Lower leg skin (tissue), 3 donors: ENCODE measurements at regions not wholly inside any gene's neighbourhood (a gene's known extent, or its start where the extent isn't known, plus 50 kb on each side); places are given as distances from the start of the nearest gene placed in this dataset.

Experiments
- CTCF ChIP-seq, 3 donors: fragments of 450-650 bp; IDR thresholded peaks; one replicate each; pipeline ENCODE4 v1.5.1; 2016; ENCODE audit warnings: antibody characterized with exemption in 3 of 3, mild to moderate bottlenecking in 3 of 3, moderate library complexity in 2 of 3
- POLR2A ChIP-seq, 2 donors: fragments of 450-650 bp; IDR thresholded peaks; one replicate each; pipeline ENCODE4 v1.6.1; 2016 to 2017; ENCODE audit warnings: antibody characterized with exemption in 2 of 2, mild to moderate bottlenecking in 1 of 2, moderate library complexity in 1 of 2

DNA sequence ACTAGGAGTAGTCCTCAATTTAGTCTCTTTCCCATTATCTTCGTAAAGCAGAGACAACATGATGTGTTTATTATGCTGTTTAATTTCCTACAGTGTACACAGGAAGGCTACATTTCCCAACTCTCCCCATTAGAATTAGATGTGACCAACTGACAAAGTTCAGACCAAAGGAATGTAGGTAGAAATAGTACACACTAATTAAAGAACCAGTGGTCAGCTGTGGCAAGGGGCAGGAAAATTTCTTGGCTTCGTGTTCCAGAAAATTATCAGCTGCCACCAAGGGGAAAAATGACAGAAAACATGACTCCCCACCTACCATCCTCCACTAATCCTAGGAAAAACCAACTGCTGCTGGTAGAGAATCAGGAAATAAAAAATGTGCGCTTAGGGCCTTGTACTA lies 125.6 kb downstream of the PPP1R3A start:
- TF ChIP-seq CTCF (IDR thresholded peaks at IDR 0.05) (no peak), POLR2A (IDR thresholded peaks at IDR 0.05) (no peak)
